PFSK-1 (cell line): ENCODE measurements at regions not wholly inside any gene's neighbourhood (a gene's known extent, or its start where the extent isn't known, plus 50 kb on each side); places are given as distances from the start of the nearest gene placed in this dataset.

ENCODE experiments used
- FOXP2 ChIP-seq: optimal IDR thresholded peaks from 2 replicates; pipeline ENCODE3; 2011; ENCODE audit warnings: borderline replicate concordance, control low read depth, inconsistent platforms; ENCODE audit not compliant: insufficient read depth; ENCODE audit errors: extremely low read length, extremely low read depth
- POLR2AphosphoS5 ChIP-seq: IDR thresholded peaks from 2 replicates; pipeline ENCODE4 v1.6.1; 2012; ENCODE audit warnings: low read depth, mild to moderate bottlenecking, control low read depth, low read length, moderate library complexity
- REST ChIP-seq, 2 experiments: IDR thresholded peaks; 2 replicates each; pipeline versions ENCODE4 v1.6.1 to v1.8.0; 2011 to 2012; ENCODE audit warnings: low read depth in 2 of 2, low read length in 2 of 2, control low read depth in 1 of 2, inconsistent platforms in 1 of 2, mild to moderate bottlenecking in 1 of 2, moderate library complexity in 1 of 2; ENCODE audit not compliant: insufficient read depth in 1 of 2
- SIN3A ChIP-seq: IDR thresholded peaks from 2 replicates; pipeline ENCODE4 v1.6.1; 2012; ENCODE audit warnings: mild to moderate bottlenecking, low read length, moderate library complexity, borderline replicate concordance; ENCODE audit not compliant: insufficient read depth
- TAF1 ChIP-seq: IDR thresholded peaks from 2 replicates; pipeline ENCODE4 v1.6.1; 2012; ENCODE audit warnings: low read length, control low read depth, borderline replicate concordance; ENCODE audit not compliant: insufficient read depth

- TF ChIP-seq REST (IDR thresholded peaks at IDR 0.05; ENCODE audit: insufficient read depth in 1 of 2, low read depth in 2 of 2, low read length in 2 of 2) (no peak), POLR2AphosphoS5 (no peak), FOXP2 (no peak), TAF1 (no peak), SIN3A (no peak)
These were observed 278.2 kb downstream of the CDC5L start for GRCh38 chr6:44665683-44666082.
